ENCODE measurements at regions not wholly inside any gene's neighbourhood (a gene's known extent, or its start where the extent isn't known, plus 50 kb on each side); places are given as distances from the start of the nearest gene placed in this dataset.
"Not testable (repeated sequence)": the region's sequence is repeated elsewhere in the genome, so short reads cannot be mapped to it uniquely, and the experiment has no call there.

GRCh38 chrX:116289592-116289991 is 119.0 kb downstream of the AGTR2 start:
- no peak for DNase-seq (ENCODE audit: low read depth)

DNA sequence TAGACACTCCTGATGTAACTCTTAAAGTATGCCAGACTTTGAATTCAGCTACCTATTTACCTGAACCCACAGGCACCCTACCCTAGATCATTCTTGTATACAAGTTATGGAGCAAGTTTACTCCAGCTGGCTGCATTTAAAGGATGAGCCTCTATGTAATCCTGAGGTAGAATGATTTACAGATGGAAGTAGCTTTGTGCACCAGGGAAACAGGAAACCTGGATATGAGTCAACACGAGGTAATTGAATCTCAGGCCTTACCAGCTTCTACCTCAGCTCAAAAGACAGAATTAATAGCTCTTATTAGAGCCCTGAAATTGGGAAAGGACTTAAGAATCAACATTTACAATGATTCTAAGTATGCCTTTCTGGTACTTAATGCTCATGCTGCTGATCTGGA is 119.8 kb downstream of the AGTR2 start:
- DNase-seq (ENCODE audit: low read depth): peak; percentile 49

DNA sequence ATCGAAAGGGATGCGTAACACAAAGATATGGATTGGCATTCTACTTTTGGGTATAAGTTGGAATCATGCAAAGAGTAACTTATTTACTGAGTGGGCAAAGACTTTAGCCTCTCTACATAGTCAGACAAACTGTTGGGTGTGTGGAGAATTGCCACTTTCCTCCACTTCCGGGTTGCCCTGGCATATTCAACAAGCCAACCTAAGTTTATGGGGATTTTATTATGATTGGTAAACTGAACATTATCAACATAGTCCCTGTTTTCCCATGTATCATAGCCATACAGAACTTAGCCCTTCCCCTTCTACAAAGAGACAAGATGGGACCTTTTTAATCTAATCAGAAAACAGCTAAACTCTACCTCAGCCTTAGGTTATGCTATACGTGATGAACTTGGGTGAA is 121.6 kb downstream of the AGTR2 start:
- DNase-seq (ENCODE audit: low read depth): no peak

- no peak for DNase-seq (ENCODE audit: low read depth)
These were observed 128.4 kb downstream of the AGTR2 start for GRCh38 chrX:116298956-116299355.

DNA sequence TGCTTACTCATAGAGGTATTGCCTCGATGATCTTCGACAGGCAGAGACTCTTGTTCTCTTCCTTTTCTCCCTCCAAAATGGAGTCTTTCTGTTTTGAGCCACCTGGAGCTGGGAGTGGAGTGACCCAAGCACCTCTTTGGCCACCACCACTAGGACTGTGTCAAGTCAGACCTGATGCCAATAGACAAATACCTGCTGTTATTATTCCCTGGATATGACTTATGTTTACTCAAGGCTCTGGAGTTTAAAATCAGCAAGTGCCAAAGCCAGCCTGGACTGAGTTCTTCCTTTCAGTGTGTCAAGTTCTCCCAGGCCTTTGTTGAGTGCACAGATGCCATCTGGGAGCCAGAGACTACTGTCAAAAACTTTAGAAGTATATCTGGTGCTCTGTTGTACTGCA is 130.2 kb upstream of the SLC6A14 start:
- DNase-seq (ENCODE audit: low read depth): no peak

DNA sequence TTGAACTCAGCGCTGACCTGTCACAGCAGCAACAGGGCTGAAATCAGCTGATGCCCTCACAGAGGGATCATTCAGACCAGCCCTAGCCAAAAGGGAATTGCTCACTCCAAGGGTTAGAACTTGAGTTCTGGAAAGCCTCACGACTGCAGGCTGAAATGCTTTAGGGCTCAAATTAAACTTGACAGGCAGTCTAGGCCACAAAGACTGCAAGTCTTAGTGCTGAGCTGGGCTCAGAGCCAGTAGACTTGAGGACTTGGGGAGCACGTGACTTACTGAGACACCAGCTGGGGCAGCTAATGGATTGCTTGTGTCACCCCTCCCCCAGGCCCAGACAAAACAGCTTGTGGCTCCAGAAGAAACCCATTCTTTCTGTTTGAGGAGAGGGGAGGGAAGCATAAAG is 119.0 kb upstream of the SLC6A14 start:
- DNase-seq (ENCODE audit: low read depth): peak; percentile 92

DNA sequence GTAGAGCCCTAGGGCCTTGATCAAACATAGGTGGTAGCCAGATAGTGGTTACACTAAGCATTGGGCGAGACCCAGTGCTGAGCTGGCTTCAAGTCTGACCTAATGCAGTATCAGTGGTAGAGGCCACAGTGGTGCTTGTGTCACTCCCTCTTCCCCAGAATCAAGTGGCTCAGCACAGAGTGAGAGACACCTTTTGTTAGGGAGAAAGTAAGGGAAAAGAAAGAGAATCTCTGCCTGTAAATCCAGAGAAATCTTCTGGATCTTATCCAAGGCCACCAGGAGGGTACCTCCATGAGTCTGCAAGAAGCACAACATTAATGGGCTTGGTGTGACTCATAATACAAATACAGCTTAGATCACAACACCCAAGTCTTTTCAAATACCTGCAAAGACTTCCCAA is 117.7 kb upstream of the SLC6A14 start:
- peak; percentile 56 for DNase-seq (ENCODE audit: low read depth)

GRCh38 chrX:116321711-116322110 is 114.7 kb upstream of the SLC6A14 start:
- no peak for DNase-seq (ENCODE audit: low read depth)

DNA sequence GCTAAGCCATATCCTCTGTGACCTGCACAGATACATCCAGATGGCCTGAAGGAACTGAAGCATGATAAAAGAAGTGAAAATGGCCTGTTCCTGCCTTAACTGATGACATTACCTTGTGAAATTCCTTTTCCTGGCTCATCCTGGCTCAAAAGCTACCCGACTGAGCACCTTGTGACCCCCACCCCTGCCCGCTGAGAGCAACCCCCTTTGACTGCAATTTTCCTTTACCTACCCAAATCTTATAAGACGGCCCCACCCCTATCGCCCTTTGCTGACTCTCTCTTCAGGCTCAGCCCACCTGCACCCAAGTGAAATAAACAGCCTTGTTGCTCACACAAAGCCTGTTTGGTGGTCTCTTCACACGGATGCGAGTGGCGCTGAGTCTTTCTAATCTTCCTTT is 104.4 kb upstream of the SLC6A14 start:
- not testable (repeated sequence) for DNase-seq (ENCODE audit: low read depth)

DNA sequence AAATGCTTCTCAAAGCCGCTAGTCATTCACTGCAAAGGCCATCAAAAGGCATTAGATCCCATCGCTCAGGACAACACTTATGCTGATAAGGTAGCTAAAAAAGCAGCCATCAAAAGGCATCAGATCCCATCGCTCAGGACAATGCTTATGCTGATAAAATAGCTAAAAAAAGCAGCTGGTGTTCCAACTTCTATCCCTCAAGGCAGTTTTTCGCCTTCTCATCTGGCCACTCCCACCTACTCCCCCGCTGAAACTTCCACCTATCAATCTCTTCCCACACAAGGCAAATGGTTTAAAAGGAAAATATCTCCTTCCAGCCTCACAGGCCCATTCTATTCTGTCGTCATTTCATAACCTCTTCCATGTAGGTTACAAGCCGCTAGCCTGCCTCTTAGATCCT is 101.6 kb upstream of the SLC6A14 start:
- not testable (repeated sequence) for DNase-seq (ENCODE audit: low read depth)

DNA sequence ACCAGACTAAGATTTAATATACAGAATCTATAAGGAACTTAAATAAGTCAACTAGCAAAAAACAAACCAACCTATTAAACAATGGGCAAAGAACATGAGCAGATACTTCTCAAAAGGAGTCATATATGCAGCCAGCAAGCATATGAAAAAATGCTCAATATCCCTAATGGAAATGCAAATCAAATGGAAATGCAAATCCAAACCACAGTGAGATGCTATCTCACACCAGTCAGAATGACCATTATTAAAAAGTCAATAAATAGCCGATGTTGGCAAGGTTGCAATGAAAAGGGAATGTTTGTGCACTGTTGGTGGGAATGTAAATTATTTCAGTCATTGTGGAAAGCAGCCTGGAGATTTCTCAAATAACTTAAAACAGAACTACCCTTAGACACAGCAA is 97.0 kb upstream of the SLC6A14 start:
- DNase-seq (ENCODE audit: low read depth): peak; percentile 4

GRCh38 chrX:116342903-116343302 is 93.5 kb upstream of the SLC6A14 start:
- DNase-seq (ENCODE audit: low read depth): no peak

GRCh38 chrX:116345958-116346357 is 90.4 kb upstream of the SLC6A14 start:
- no peak for DNase-seq (ENCODE audit: low read depth)

GRCh38 chrX:116357329-116357728 is 79.1 kb upstream of the SLC6A14 start:
- no peak for DNase-seq (ENCODE audit: low read depth)

- DNase-seq (ENCODE audit: low read depth): no peak
These were observed 57.4 kb upstream of the SLC6A14 start for GRCh38 chrX:116378961-116379360.

DNA sequence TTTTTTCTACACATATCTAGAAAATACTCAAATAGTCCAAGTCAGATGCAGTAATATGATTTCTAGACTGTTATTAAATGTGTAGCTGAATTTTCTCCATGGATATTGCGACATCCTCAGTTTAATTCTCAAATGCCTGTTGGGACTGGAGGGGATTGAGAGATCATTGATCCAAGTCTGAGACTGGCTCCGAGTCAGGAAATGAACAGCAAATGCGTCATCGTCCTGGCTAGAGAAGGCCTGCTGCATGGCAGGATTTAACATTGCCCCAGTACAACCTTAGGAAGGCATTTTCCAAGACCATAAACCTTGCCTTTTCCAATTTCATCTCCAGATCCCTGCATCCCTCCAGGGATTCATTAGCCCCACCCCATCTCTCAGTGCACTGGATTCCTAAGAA is 56.6 kb upstream of the SLC6A14 start:
- peak; percentile 47 for DNase-seq (ENCODE audit: low read depth)

GRCh38 chrX:116384406-116384954 is 51.9 kb upstream of the SLC6A14 start:
- DNase-seq (ENCODE audit: low read depth): no peak
